DND-41 (cell line): ENCODE measurements at regions not wholly inside any gene's neighbourhood (a gene's known extent, or its start where the extent isn't known, plus 50 kb on each side); places are given as distances from the start of the nearest gene placed in this dataset.
"Not testable (repeated sequence)": the region's sequence is repeated elsewhere in the genome, so short reads cannot be mapped to it uniquely, and the experiment has no call there.

ENCODE experiments used
- CTCF ChIP-seq: IDR thresholded peaks from 2 replicates; pipeline ENCODE4 v1.5.1; 2012; ENCODE audit warnings: borderline replicate concordance, low read length, moderate library complexity, mild to moderate bottlenecking; ENCODE audit not compliant: poor library complexity, severe bottlenecking; ENCODE audit errors: extremely low read depth
- EZH2 ChIP-seq: IDR thresholded peaks from 3 replicates; pipeline ENCODE4 v1.6.1; 2012; ENCODE audit warnings: borderline replicate concordance, low read depth, mild to moderate bottlenecking, moderate library complexity, low read length, inconsistent platforms; ENCODE audit not compliant: severe bottlenecking

- not testable (repeated sequence) for TF ChIP-seq CTCF, EZH2
These were observed 524.6 kb downstream of the RNF144A start for GRCh38 chr2:7441841-7442240.
